NB4 (cell line): ENCODE measurements at regions not wholly inside any gene's neighbourhood (a gene's known extent, or its start where the extent isn't known, plus 50 kb on each side); places are given as distances from the start of the nearest gene placed in this dataset.

Experiments used
- DNase-seq: peaks from one replicate; pipeline ENCODE4 v3.0.0; 2010; ENCODE audit warnings: low read depth
- H3K4me3 ChIP-seq: one replicate; pipeline ENCODE4 v1.5.1; 2011; ENCODE audit warnings: mild to moderate bottlenecking, low read depth, low read length, moderate library complexity
- CTCF ChIP-seq: IDR thresholded peaks from one replicate; pipeline ENCODE4 v1.5.1; 2012; ENCODE audit warnings: low read depth, low read length
- MAX ChIP-seq: IDR thresholded peaks from 2 replicates; pipeline ENCODE4 v1.6.1; 2011; ENCODE audit warnings: low read depth, low read length
- MYC ChIP-seq: IDR thresholded peaks from 2 replicates; pipeline ENCODE4 v1.6.1; 2011; ENCODE audit warnings: low read depth, low read length
- POLR2A ChIP-seq: IDR thresholded peaks from 2 replicates; pipeline ENCODE4 v1.6.1; 2011; ENCODE audit warnings: mild to moderate bottlenecking; ENCODE audit not compliant: insufficient read length; ENCODE audit errors: extremely low read depth

- H3K4me3 ChIP-seq, result no peak overlapping the region
- no peak for DNase-seq
- TF ChIP-seq CTCF, result no peak
- no peak for TF ChIP-seq POLR2A
- TF ChIP-seq MYC, result no peak
- TF ChIP-seq MAX, result no peak
Observed at GRCh38 chr4:79476196-79476595, 68.2 kb upstream of the GK2 start.

DNA sequence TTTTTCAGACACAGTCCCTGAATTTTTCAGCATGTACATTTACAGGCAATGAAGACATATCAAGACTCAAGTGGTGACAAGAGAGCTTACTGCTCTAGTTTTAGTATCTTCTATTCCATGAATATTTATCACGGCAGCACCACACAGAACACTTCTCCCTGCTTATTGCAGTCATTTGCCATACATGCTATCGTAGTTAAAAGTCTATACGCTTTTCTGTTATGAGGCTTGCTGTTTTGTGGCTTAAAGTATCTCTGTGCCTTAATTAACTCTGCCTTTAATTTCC lies 65.4 kb upstream of the GK2 start:
- no peak for DNase-seq
- no peak overlapping the region for H3K4me3 ChIP-seq
- TF ChIP-seq POLR2A, result no peak
- TF ChIP-seq CTCF, result no peak
- TF ChIP-seq MYC, result no peak
- TF ChIP-seq MAX, result no peak

DNA sequence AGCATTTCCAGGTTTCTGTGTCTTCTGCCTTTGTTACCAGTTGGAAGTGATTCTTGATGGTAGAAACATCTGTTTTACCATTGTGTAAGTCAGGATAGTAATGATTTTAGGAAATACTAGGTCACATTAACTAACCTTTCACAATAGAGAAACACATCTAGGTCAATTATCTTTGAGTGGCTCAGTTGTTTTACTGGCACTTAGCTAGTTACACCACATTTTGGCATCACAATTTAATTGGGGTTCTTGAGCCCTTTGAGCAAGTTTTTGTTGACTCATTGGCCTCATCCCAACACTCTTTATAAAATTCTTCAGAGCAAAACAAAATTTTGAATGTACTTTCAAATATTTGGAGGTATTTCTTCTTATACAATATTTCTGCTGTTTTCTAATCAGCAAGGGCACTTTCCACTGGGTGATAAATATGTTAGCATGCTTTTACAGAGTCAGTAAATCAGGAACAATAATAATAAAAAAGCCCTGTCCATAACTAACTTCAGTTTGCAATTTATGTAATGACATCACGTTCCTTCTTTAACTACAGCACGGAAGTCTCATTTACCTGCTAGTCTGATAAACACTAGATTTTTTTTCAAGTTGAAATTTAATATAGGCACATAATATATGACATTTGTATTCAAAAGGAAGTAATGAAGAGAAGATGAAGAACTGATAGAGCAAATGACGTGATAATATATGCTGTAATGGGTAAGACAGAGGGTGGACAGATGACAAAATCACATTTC lies 64.8 kb upstream of the GK2 start:
- no peak for TF ChIP-seq POLR2A
- TF ChIP-seq MAX, result no peak
- TF ChIP-seq MYC, result no peak
- TF ChIP-seq CTCF, result no peak
- H3K4me3 ChIP-seq, result no peak overlapping the region
- no peak for DNase-seq

- no peak for DNase-seq
- TF ChIP-seq MAX (no peak), CTCF (no peak), POLR2A (no peak), MYC (no peak)
Observed at GRCh38 chr4:79472036-79472435, 64.0 kb upstream of the GK2 start.

GRCh38 chr4:79471309-79471708 lies 63.3 kb upstream of the GK2 start:
- TF ChIP-seq CTCF, result no peak
- TF ChIP-seq MYC, result no peak
- TF ChIP-seq MAX, result no peak
- TF ChIP-seq POLR2A, result no peak
- H3K4me3 ChIP-seq, result no peak overlapping the region
- DNase-seq, result no peak

More at GRCh38 chr4:79472036-79472435, 64.0 kb upstream of the GK2 start:
- no peak overlapping the region for H3K4me3 ChIP-seq
